ENCODE measurements at regions not wholly inside any gene's neighbourhood (a gene's known extent, or its start where the extent isn't known, plus 50 kb on each side); places are given as distances from the start of the nearest gene placed in this dataset.

DNA sequence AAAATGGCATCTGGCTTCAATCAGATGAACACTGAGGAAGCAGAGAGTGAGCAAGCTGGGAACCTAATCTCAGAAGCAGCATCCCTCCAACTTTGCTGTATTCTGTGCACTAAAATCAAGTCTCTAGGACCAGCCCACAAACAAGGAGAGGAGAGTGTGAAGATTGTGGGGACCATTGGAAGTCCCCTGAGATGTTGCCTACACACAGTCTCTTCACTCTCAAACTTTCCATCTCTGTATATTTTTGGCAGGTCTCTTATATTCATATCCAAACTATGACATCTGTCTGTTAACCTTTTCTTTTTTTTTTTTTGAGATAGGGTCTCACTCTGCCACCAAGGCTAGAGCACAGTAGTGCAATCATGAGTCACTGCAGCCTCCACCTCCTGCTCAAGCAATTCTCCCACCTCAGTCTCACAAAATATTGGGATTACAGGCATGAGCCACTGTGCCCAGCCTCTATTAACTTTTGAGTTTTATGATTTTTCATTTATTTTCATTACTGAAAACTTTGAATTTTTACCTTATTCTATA is 1096.4 kb downstream of the TBC1D22A start:
- no peak overlapping the region for H2AFZ ChIP-seq (ENCODE audit: low read length)
- H3K4me3 ChIP-seq (replicated peaks in 1 of 3; ENCODE audit: insufficient read depth in 1 of 3, low read depth in 2 of 3, low read length in 3 of 3): no peak overlapping the region
- CTCF ChIA-PET (ENCODE audit: low intra/inter-chr PET ratio, low total read pairs): no interaction called here
- no peak overlapping the region for H3K9ac ChIP-seq (ENCODE audit: insufficient read depth, low read depth, low read length)
- H3K4me1 ChIP-seq (ENCODE audit: insufficient read depth, low read length): no peaks in the 10 kb centered on the region
- H3K79me2 ChIP-seq (ENCODE audit: insufficient read depth, low read length): no peaks in the 10 kb centered on the region
- no peak for DNase-seq (ENCODE audit: low spot score)
- POLR2A ChIA-PET: no interaction called here
- no peak for ATAC-seq
- no peak overlapping the region for H3K27ac ChIP-seq (ENCODE audit: extremely low read length, insufficient read depth, low read length)
- no peaks in the 10 kb centered on the region for H3K36me3 ChIP-seq (replicated peaks in 1 of 2; ENCODE audit: control insufficient read depth in 1 of 2, insufficient read depth in 2 of 2, low read length in 2 of 2)
- intact Hi-C loops (cut with micrococcal nuclease; ENCODE audit: unreplicated experiment): no loop called here
- no peaks in the 10 kb centered on the region for H4K20me1 ChIP-seq (ENCODE audit: insufficient read depth, low read length)
- TF ChIP-seq HNF4G (IDR thresholded peaks at IDR 0.05; ENCODE audit: borderline replicate concordance, low read depth, low read length) (no peak), HNF4G (CRISPR knock-in tag; IDR thresholded peaks at IDR 0.05; ENCODE audit: borderline replicate concordance, low read depth) (no peak), ZNF879 (CRISPR knock-in tag; IDR thresholded peaks at IDR 0.05) (no peak), ZNF775 (CRISPR knock-in tag; IDR thresholded peaks at IDR 0.05; ENCODE audit: borderline replicate concordance) (no peak), ZNF549 (CRISPR knock-in tag; IDR thresholded peaks at IDR 0.05) (no peak), SMAD1 (CRISPR knock-in tag; IDR thresholded peaks at IDR 0.05; ENCODE audit: borderline replicate concordance, low read depth) (no peak), RAD51 (IDR thresholded peaks at IDR 0.05; ENCODE audit: borderline replicate concordance) (no peak), CENPX (CRISPR knock-in tag; IDR thresholded peaks at IDR 0.05) (no peak), ZNF44 (CRISPR knock-in tag; IDR thresholded peaks at IDR 0.05) (no peak), THAP11 (CRISPR knock-in tag; IDR thresholded peaks at IDR 0.05) (no peak), REXO4 (CRISPR knock-in tag; IDR thresholded peaks at IDR 0.05; ENCODE audit: borderline replicate concordance) (no peak), ZSCAN30 (CRISPR knock-in tag; IDR thresholded peaks at IDR 0.05) (no peak), MTF2 (CRISPR knock-in tag; IDR thresholded peaks at IDR 0.05; ENCODE audit: borderline replicate concordance) (no peak), ZNF547 (CRISPR knock-in tag; IDR thresholded peaks at IDR 0.05) (no peak), ZNF598 (CRISPR knock-in tag; IDR thresholded peaks at IDR 0.05; ENCODE audit: borderline replicate concordance) (no peak)
- TF ChIP-seq, protein P1, sequence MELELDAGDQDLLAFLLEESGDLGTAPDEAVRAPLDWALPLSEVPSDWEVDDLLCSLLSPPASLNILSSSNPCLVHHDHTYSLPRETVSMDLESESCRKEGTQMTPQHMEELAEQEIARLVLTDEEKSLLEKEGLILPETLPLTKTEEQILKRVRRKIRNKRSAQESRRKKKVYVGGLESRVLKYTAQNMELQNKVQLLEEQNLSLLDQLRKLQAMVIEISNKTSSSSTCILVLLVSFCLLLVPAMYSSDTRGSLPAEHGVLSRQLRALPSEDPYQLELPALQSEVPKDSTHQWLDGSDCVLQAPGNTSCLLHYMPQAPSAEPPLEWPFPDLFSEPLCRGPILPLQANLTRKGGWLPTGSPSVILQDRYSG (CRISPR knock-in tag; IDR thresholded peaks at IDR 0.05): no peak
- TF ChIP-seq, protein P2, sequence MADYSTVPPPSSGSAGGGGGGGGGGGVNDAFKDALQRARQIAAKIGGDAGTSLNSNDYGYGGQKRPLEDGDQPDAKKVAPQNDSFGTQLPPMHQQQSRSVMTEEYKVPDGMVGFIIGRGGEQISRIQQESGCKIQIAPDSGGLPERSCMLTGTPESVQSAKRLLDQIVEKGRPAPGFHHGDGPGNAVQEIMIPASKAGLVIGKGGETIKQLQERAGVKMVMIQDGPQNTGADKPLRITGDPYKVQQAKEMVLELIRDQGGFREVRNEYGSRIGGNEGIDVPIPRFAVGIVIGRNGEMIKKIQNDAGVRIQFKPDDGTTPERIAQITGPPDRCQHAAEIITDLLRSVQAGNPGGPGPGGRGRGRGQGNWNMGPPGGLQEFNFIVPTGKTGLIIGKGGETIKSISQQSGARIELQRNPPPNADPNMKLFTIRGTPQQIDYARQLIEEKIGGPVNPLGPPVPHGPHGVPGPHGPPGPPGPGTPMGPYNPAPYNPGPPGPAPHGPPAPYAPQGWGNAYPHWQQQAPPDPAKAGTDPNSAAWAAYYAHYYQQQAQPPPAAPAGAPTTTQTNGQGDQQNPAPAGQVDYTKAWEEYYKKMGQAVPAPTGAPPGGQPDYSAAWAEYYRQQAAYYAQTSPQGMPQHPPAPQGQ (CRISPR knock-in tag; IDR thresholded peaks at IDR 0.05; ENCODE audit: borderline replicate concordance): no peak
- TF ChIP-seq, protein P3, sequence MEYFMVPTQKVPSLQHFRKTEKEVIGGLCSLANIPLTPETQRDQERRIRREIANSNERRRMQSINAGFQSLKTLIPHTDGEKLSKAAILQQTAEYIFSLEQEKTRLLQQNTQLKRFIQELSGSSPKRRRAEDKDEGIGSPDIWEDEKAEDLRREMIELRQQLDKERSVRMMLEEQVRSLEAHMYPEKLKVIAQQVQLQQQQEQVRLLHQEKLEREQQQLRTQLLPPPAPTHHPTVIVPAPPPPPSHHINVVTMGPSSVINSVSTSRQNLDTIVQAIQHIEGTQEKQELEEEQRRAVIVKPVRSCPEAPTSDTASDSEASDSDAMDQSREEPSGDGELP (IDR thresholded peaks at IDR 0.05; ENCODE audit: borderline replicate concordance, low read depth): no peak
- peaks cover 0 to 5% of the 10 kb centered on the region in 2 experiments; a peak in 1 of 5 replicates for H3K27me3 ChIP-seq (ENCODE audit: control insufficient read depth in 1 of 2, insufficient read depth in 2 of 2, low read length in 2 of 2)
- no peaks in the 10 kb centered on the region for H3K9me3 ChIP-seq (ENCODE audit: low read length)
- H3K4me2 ChIP-seq (ENCODE audit: low read depth, low read length): no peak overlapping the region
- no TSS peak for BruUV-seq (replicated peaks)
- FAIRE-seq: no peak
- in situ Hi-C loops (cut with HindIII; ENCODE audit: extremely low pct_ligation_motif_present, low pct_unique_long_range_greater_than_20kb): no loop called here

All from HepG2 (cell line).